ENCODE measurements at regions not wholly inside any gene's neighbourhood (a gene's known extent, or its start where the extent isn't known, plus 50 kb on each side); places are given as distances from the start of the nearest gene placed in this dataset.

DNA sequence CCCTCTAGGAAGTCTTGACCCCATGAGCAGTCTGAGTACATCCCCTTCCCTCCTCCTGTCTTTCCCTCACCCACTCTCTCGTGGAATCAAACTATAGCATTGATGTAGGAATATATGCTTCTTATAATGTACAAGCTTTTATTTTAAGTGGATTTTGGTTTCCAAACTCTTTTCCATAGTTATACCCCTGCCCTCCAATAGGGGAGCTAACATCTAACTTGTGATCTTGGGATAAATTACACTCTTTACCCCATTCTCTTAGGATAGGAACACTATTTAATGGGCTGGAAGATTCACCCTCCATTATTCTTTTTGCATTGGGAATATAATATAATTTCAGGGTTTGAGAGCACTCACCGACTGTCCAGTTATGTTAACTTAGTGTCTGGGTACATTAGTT lies 465.9 kb downstream of the GATA3 start:
- H2AK5ac ChIP-seq (ENCODE audit: low read length), result no peak overlapping the region
- H2BK120ac ChIP-seq (ENCODE audit: insufficient read depth, low read length, poor library complexity), result no peak overlapping the region
- H4K91ac ChIP-seq (ENCODE audit: low read depth, low read length), result no peak overlapping the region
- H3K9ac ChIP-seq (ENCODE audit: low read length), result no peak overlapping the region
- no peak overlapping the region for H2AFZ ChIP-seq (ENCODE audit: insufficient read depth, low read length, poor library complexity)
- no peaks in the 10 kb centered on the region for H3K4me1 ChIP-seq (ENCODE audit: control insufficient read depth in 1 of 2, insufficient read depth in 2 of 2, low read length in 2 of 2)
- H3K79me2 ChIP-seq (ENCODE audit: control insufficient read depth, insufficient read depth, low read length, poor library complexity), result no peaks in the 10 kb centered on the region
- H4K12ac ChIP-seq (ENCODE audit: low read depth, low read length), result no peak overlapping the region
- DNase-seq, result no peak
- H2BK5ac ChIP-seq (ENCODE audit: low read depth, low read length, poor library complexity), result no peak overlapping the region
- no peak overlapping the region for H3K14ac ChIP-seq (ENCODE audit: low read length)
- no CpG with 5 or more reads among the region's 2 CpGs for WGBS (ENCODE audit: extremely low coverage, insufficient coverage, insufficient read length)
- H4K8ac ChIP-seq (ENCODE audit: low read depth, low read length), result no peak overlapping the region
- H3K4me2 ChIP-seq (ENCODE audit: low read length), result no peak overlapping the region
- H2BK12ac ChIP-seq (ENCODE audit: low read length), result no peak overlapping the region
- H3K23ac ChIP-seq (ENCODE audit: low read length), result no peak overlapping the region
- H3K4me3 ChIP-seq (ENCODE audit: low read depth, low read length), result no peak overlapping the region
- H3K27me3 ChIP-seq (ENCODE audit: insufficient read depth, low read length), result no peaks in the 10 kb centered on the region
- H3K18ac ChIP-seq (ENCODE audit: low read length), result no peak overlapping the region
- H3K36me3 ChIP-seq (ENCODE audit: control insufficient read depth in 1 of 2, insufficient read depth in 2 of 2, low read length in 2 of 2), result no peaks in the 10 kb centered on the region
- H3K9me3 ChIP-seq (ENCODE audit: insufficient read depth, low read depth, low read length), result no peaks in the 10 kb centered on the region
- H3K4ac ChIP-seq (ENCODE audit: low read depth, low read length), result no peak overlapping the region
- H3K27ac ChIP-seq (ENCODE audit: low read depth, low read length), result no peak overlapping the region
- no peaks in the 10 kb centered on the region for H3K79me1 ChIP-seq (ENCODE audit: low read length)

DNA sequence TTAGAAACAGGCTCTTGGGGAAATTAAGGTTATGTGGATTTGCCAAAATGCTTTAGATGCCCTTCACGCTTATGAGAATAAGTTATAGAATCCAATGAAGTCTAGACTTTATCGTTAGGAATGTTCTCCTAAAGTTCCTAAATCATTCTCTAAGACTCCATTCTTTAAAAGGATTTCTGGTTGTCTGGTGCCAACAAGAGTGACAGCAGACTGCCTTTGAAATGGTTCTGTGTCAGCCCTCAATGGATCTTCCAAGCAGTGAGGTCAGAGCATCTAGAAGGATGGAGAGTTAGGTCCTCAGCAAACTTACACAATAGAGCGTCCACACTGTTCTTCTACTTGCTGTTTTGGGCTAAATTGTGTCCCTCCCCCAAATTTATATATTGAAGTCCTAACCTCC lies 473.3 kb downstream of the GATA3 start:
- Histone ChIP-seq H3K4me1 (ENCODE audit: control insufficient read depth in 1 of 2, insufficient read depth in 2 of 2, low read length in 2 of 2) (no peaks in the 10 kb centered on the region), H4K12ac (ENCODE audit: low read depth, low read length) (no peak overlapping the region), H2AK5ac (ENCODE audit: low read length) (no peak overlapping the region), H3K79me2 (ENCODE audit: control insufficient read depth, insufficient read depth, low read length, poor library complexity) (no peaks in the 10 kb centered on the region), H3K27ac (ENCODE audit: low read depth, low read length) (no peak overlapping the region), H3K27me3 (ENCODE audit: insufficient read depth, low read length) (no peaks in the 10 kb centered on the region), H2BK120ac (ENCODE audit: insufficient read depth, low read length, poor library complexity) (no peak overlapping the region), H3K36me3 (ENCODE audit: control insufficient read depth in 1 of 2, insufficient read depth in 2 of 2, low read length in 2 of 2) (no peaks in the 10 kb centered on the region), H4K91ac (ENCODE audit: low read depth, low read length) (no peak overlapping the region), H3K18ac (ENCODE audit: low read length) (no peak overlapping the region), H3K79me1 (ENCODE audit: low read length) (no peaks in the 10 kb centered on the region), H2BK12ac (ENCODE audit: low read length) (no peak overlapping the region), H3K9ac (ENCODE audit: low read length) (no peak overlapping the region), H3K14ac (ENCODE audit: low read length) (no peak overlapping the region), H4K8ac (ENCODE audit: low read depth, low read length) (no peak overlapping the region), H3K9me3 (ENCODE audit: insufficient read depth, low read depth, low read length) (no peaks in the 10 kb centered on the region), H2BK5ac (ENCODE audit: low read depth, low read length, poor library complexity) (no peak overlapping the region), H3K4ac (ENCODE audit: low read depth, low read length) (no peak overlapping the region), H3K23ac (ENCODE audit: low read length) (no peak overlapping the region), H2AFZ (ENCODE audit: insufficient read depth, low read length, poor library complexity) (no peak overlapping the region), H3K4me2 (ENCODE audit: low read length) (no peak overlapping the region), H3K4me3 (ENCODE audit: low read depth, low read length) (no peak overlapping the region)
- no peak for DNase-seq
- no CpG with 5 or more reads among the region's 3 CpGs for WGBS (ENCODE audit: extremely low coverage, insufficient coverage, insufficient read length)

DNA sequence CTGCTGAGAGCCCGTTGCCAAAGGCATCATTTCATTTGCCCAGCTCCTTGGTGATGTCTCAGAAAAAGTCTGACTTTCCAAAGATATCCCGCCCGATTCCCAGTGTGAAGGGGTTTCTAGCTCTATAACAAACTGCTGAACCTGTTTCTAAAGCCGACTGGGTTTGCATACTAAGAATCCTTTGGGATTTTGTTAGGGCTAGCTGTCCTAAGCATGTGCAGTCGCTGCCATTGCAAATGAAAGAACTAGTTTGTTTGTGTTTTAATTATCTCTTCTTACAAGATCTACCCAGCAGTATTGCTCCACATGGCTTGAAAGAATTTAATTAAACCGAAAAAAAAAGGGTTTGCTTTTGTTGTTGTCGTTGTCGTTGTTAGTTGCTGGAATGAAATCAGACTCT lies 476.6 kb downstream of the GATA3 start:
- H3K4me3 ChIP-seq (ENCODE audit: low read depth, low read length), result no peak overlapping the region
- no peak overlapping the region for H2AK5ac ChIP-seq (ENCODE audit: low read length)
- no peak overlapping the region for H2BK120ac ChIP-seq (ENCODE audit: insufficient read depth, low read length, poor library complexity)
- no peak overlapping the region for H3K4me2 ChIP-seq (ENCODE audit: low read length)
- H3K27me3 ChIP-seq (ENCODE audit: insufficient read depth, low read length), result no peaks in the 10 kb centered on the region
- H3K79me1 ChIP-seq (ENCODE audit: low read length), result no peaks in the 10 kb centered on the region
- no peak overlapping the region for H2BK12ac ChIP-seq (ENCODE audit: low read length)
- H3K18ac ChIP-seq (ENCODE audit: low read length), result no peak overlapping the region
- no CpG with 5 or more reads among the region's 8 CpGs for WGBS (ENCODE audit: extremely low coverage, insufficient coverage, insufficient read length)
- no peaks in the 10 kb centered on the region for H3K79me2 ChIP-seq (ENCODE audit: control insufficient read depth, insufficient read depth, low read length, poor library complexity)
- H3K9me3 ChIP-seq (ENCODE audit: insufficient read depth, low read depth, low read length), result no peaks in the 10 kb centered on the region
- H3K9ac ChIP-seq (ENCODE audit: low read length), result no peak overlapping the region
- no peak for DNase-seq
- H3K4me1 ChIP-seq (ENCODE audit: control insufficient read depth in 1 of 2, insufficient read depth in 2 of 2, low read length in 2 of 2), result no peaks in the 10 kb centered on the region
- H3K4ac ChIP-seq (ENCODE audit: low read depth, low read length), result no peak overlapping the region
- H3K27ac ChIP-seq (ENCODE audit: low read depth, low read length), result no peak overlapping the region
- H3K14ac ChIP-seq (ENCODE audit: low read length), result no peak overlapping the region
- H4K91ac ChIP-seq (ENCODE audit: low read depth, low read length), result no peak overlapping the region
- H2BK5ac ChIP-seq (ENCODE audit: low read depth, low read length, poor library complexity), result no peak overlapping the region
- no peak overlapping the region for H4K12ac ChIP-seq (ENCODE audit: low read depth, low read length)
- H3K36me3 ChIP-seq (ENCODE audit: control insufficient read depth in 1 of 2, insufficient read depth in 2 of 2, low read length in 2 of 2), result no peaks in the 10 kb centered on the region
- H3K23ac ChIP-seq (ENCODE audit: low read length), result no peak overlapping the region
- no peak overlapping the region for H4K8ac ChIP-seq (ENCODE audit: low read depth, low read length)
- H2AFZ ChIP-seq (ENCODE audit: insufficient read depth, low read length, poor library complexity), result no peak overlapping the region

DNA sequence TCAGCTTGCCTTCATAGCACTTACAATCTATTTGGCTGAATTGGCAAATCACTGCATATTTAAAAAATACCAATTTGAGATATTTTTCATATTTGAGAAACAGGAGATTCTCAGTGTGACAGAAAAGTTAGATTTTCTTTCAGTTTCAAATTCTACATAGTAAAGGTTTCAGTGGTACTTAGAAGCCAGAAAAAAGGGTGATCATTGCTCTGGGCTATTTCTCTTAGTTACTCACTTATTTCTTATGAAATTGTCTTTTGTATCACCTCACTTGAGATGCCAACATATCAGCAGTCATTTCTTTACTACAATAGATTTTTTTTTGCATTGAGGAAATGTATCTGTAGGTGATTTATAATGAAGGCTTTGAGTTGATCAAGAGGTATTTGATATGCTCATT lies 478.2 kb downstream of the GATA3 start:
- Histone ChIP-seq H3K18ac (ENCODE audit: low read length) (no peak overlapping the region), H4K8ac (ENCODE audit: low read depth, low read length) (no peak overlapping the region), H3K36me3 (ENCODE audit: control insufficient read depth in 1 of 2, insufficient read depth in 2 of 2, low read length in 2 of 2) (no peaks in the 10 kb centered on the region), H3K27ac (ENCODE audit: low read depth, low read length) (no peak overlapping the region), H3K4me2 (ENCODE audit: low read length) (no peak overlapping the region), H2AK5ac (ENCODE audit: low read length) (no peak overlapping the region), H3K4ac (ENCODE audit: low read depth, low read length) (no peak overlapping the region), H3K4me1 (ENCODE audit: control insufficient read depth in 1 of 2, insufficient read depth in 2 of 2, low read length in 2 of 2) (no peaks in the 10 kb centered on the region), H4K12ac (ENCODE audit: low read depth, low read length) (no peak overlapping the region), H4K91ac (ENCODE audit: low read depth, low read length) (no peak overlapping the region), H2AFZ (ENCODE audit: insufficient read depth, low read length, poor library complexity) (no peak overlapping the region), H3K79me2 (ENCODE audit: control insufficient read depth, insufficient read depth, low read length, poor library complexity) (no peaks in the 10 kb centered on the region), H3K23ac (ENCODE audit: low read length) (no peak overlapping the region), H3K79me1 (ENCODE audit: low read length) (no peaks in the 10 kb centered on the region), H3K14ac (ENCODE audit: low read length) (no peak overlapping the region), H2BK12ac (ENCODE audit: low read length) (no peak overlapping the region), H3K9me3 (ENCODE audit: insufficient read depth, low read depth, low read length) (no peaks in the 10 kb centered on the region), H2BK120ac (ENCODE audit: insufficient read depth, low read length, poor library complexity) (no peak overlapping the region), H3K27me3 (ENCODE audit: insufficient read depth, low read length) (no peaks in the 10 kb centered on the region), H2BK5ac (ENCODE audit: low read depth, low read length, poor library complexity) (no peak overlapping the region), H3K9ac (ENCODE audit: low read length) (no peak overlapping the region), H3K4me3 (ENCODE audit: low read depth, low read length) (no peak overlapping the region)
- DNase-seq, result no peak

DNA sequence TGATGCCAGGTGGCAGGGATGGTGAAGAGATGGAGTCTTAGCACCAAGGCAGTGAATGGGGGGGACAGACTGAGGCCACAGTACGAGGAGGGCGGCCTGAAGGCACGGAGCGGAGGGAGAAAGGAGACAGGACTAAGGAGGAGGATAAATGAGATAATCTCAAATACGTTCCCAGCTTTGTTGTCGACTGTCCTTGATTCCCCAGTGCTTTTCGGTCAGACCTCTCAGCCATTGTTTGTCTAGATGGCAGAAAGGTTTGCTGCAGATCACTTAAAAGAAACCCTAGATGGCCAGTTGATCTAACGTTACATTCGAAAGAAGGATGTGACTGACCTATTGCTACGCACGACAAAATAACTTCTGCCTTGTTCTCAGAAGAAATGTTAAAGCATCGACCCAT lies 479.0 kb downstream of the GATA3 start:
- Histone ChIP-seq H3K4me1 (ENCODE audit: control insufficient read depth in 1 of 2, insufficient read depth in 2 of 2, low read length in 2 of 2) (no peaks in the 10 kb centered on the region), H2BK5ac (ENCODE audit: low read depth, low read length, poor library complexity) (no peak overlapping the region), H4K12ac (ENCODE audit: low read depth, low read length) (no peak overlapping the region), H3K4ac (ENCODE audit: low read depth, low read length) (no peak overlapping the region), H4K8ac (ENCODE audit: low read depth, low read length) (no peak overlapping the region), H3K23ac (ENCODE audit: low read length) (no peak overlapping the region), H3K27ac (ENCODE audit: low read depth, low read length) (no peak overlapping the region), H2BK12ac (ENCODE audit: low read length) (no peak overlapping the region), H3K4me3 (ENCODE audit: low read depth, low read length) (no peak overlapping the region), H3K27me3 (ENCODE audit: insufficient read depth, low read length) (no peaks in the 10 kb centered on the region), H3K4me2 (ENCODE audit: low read length) (no peak overlapping the region), H3K9ac (ENCODE audit: low read length) (no peak overlapping the region), H4K91ac (ENCODE audit: low read depth, low read length) (no peak overlapping the region), H3K36me3 (ENCODE audit: control insufficient read depth in 1 of 2, insufficient read depth in 2 of 2, low read length in 2 of 2) (no peaks in the 10 kb centered on the region), H3K18ac (ENCODE audit: low read length) (no peak overlapping the region), H2AFZ (ENCODE audit: insufficient read depth, low read length, poor library complexity) (no peak overlapping the region), H2AK5ac (ENCODE audit: low read length) (no peak overlapping the region), H3K14ac (ENCODE audit: low read length) (no peak overlapping the region), H3K9me3 (ENCODE audit: insufficient read depth, low read depth, low read length) (no peaks in the 10 kb centered on the region), H3K79me2 (ENCODE audit: control insufficient read depth, insufficient read depth, low read length, poor library complexity) (no peaks in the 10 kb centered on the region), H2BK120ac (ENCODE audit: insufficient read depth, low read length, poor library complexity) (no peak overlapping the region), H3K79me1 (ENCODE audit: low read length) (no peaks in the 10 kb centered on the region)
- no CpG with 5 or more reads among the region's 12 CpGs for WGBS (ENCODE audit: extremely low coverage, insufficient coverage, insufficient read length)
- DNase-seq, result no peak
